ENCODE measurements at regions not wholly inside any gene's neighbourhood (a gene's known extent, or its start where the extent isn't known, plus 50 kb on each side); places are given as distances from the start of the nearest gene placed in this dataset.

DNA sequence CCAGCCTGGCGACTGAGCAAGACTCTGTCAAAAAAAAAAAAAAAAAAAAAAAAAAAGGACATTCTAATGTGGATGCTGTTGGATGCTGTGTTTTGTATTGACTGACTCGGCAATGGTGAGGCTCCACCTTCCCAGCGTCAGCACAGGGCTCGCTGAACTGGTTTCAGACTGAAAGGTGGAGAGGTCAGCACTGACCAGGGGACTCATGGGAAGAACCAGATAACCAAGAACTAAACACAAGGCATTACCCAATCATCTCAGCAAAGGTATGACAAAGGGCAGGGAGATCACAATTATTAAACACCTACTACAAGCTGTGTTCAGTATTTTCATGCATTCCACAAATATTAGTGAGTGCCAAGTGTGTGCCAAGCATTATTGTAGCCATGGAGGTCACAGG is 103.2 kb downstream of the LRATD1 start:
- no peaks in the 10 kb centered on the region for H3K27me3 Mint-ChIP-seq (ENCODE audit: unreplicated experiment)
- H3K36me3 Mint-ChIP-seq (ENCODE audit: low read depth, unreplicated experiment), result no peaks in the 10 kb centered on the region
- TF ChIP-seq, protein P1, sequence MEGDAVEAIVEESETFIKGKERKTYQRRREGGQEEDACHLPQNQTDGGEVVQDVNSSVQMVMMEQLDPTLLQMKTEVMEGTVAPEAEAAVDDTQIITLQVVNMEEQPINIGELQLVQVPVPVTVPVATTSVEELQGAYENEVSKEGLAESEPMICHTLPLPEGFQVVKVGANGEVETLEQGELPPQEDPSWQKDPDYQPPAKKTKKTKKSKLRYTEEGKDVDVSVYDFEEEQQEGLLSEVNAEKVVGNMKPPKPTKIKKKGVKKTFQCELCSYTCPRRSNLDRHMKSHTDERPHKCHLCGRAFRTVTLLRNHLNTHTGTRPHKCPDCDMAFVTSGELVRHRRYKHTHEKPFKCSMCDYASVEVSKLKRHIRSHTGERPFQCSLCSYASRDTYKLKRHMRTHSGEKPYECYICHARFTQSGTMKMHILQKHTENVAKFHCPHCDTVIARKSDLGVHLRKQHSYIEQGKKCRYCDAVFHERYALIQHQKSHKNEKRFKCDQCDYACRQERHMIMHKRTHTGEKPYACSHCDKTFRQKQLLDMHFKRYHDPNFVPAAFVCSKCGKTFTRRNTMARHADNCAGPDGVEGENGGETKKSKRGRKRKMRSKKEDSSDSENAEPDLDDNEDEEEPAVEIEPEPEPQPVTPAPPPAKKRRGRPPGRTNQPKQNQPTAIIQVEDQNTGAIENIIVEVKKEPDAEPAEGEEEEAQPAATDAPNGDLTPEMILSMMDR (IDR thresholded peaks at IDR 0.05; ENCODE audit: unreplicated experiment), result no peak
- no peak overlapping the region for H3K4me3 Mint-ChIP-seq (ENCODE audit: unreplicated experiment)
- no peaks in the 10 kb centered on the region for H3K4me1 Mint-ChIP-seq (ENCODE audit: unreplicated experiment)
- no peak for DNase-seq (ENCODE audit: low spot score)
- H3K27ac Mint-ChIP-seq (ENCODE audit: unreplicated experiment), result no peak overlapping the region
- H3K9me3 Mint-ChIP-seq (ENCODE audit: unreplicated experiment), result no peaks in the 10 kb centered on the region

DNA sequence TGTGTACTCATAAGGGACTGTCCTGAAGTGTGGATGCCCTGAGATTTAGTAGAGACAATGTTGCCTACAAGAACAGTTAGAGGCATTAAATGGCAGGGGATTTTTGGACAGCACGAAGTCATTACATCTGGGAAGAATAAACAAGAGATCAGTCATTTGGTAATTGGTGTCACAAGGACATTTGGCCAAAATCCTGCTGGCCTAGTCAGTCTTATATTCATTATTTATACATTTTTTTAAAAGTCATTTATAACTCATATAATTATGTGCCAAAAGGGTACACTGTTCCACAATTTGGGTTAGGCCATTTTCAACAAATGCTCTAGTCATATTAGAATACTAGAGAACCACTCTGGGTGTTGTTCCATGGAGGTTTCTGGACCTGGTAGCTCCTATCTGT is 104.7 kb downstream of the LRATD1 start:
- Mint-ChIP-seq H3K27me3 (ENCODE audit: unreplicated experiment) (no peaks in the 10 kb centered on the region), H3K4me3 (ENCODE audit: unreplicated experiment) (no peak overlapping the region), H3K4me1 (ENCODE audit: unreplicated experiment) (no peaks in the 10 kb centered on the region), H3K9me3 (ENCODE audit: unreplicated experiment) (no peaks in the 10 kb centered on the region), H3K36me3 (ENCODE audit: low read depth, unreplicated experiment) (no peaks in the 10 kb centered on the region), H3K27ac (ENCODE audit: unreplicated experiment) (no peak overlapping the region)
- DNase-seq (ENCODE audit: low spot score), result no peak
- TF ChIP-seq, protein P1 (IDR thresholded peaks at IDR 0.05; ENCODE audit: unreplicated experiment), result no peak

DNA sequence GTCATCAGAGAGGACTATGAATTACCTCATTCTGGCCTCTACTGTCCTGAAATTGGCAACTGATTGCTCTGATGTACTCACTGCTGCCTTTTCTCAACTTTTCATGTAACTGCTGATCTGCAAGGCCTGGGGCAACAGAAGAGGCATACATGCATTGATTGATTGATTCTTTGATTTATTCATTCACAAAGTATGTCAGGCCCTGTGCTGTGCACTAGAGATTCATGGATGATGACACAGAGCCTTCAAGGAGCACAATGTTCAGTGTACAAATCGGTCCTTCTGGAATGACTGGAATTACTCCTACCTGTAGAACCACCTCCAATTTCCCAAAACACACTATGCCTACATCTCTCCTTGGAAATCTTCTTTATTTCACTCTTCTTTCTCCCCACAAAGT is 111.3 kb downstream of the LRATD1 start:
- H3K36me3 Mint-ChIP-seq (ENCODE audit: low read depth, unreplicated experiment), result no peaks in the 10 kb centered on the region
- no peaks in the 10 kb centered on the region for H3K4me1 Mint-ChIP-seq (ENCODE audit: unreplicated experiment)
- no peaks in the 10 kb centered on the region for H3K9me3 Mint-ChIP-seq (ENCODE audit: unreplicated experiment)

DNA sequence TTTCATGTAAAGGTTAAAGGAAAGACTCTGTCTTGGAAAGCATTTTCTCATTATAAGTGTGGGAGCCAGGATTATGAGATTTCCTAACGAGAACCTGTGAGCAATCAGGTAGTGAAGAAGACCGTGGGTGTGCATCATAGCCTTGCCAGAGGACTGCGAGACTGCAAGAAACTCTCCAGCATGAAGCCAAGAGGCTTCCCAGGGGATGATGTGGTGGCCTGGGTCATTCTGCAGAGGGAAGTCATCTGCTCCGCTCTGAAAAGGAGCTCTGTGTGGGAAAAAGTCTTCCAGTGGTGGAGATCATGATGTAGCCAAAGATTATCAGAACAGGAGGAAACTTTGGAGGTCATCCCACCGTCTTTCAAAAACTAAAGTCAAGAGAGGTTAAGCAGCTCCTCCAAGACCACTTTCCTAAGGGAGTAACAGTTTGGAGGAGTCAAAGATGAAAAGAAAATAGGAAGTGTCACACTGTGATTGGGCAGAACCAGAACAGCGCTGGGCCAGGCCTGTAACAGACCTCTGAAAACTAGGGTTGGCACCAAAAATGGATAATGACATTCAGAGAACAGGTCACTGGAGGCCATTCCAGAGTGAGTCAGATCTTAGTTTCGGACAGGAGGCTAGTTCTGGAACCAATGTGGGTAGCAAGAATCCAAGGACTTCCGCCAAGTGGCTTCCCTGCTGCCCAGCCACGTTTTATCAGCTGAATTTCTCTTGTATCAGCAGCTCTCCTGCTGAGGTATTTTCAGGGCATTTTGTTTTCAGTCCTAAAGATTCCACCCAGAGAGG is 113.0 kb downstream of the LRATD1 start:
- TF ChIP-seq, protein P1 (IDR thresholded peaks at IDR 0.05; ENCODE audit: unreplicated experiment), result no peak
- DNase-seq (ENCODE audit: low spot score), result no peak
- Mint-ChIP-seq H3K4me3 (ENCODE audit: unreplicated experiment) (no peak overlapping the region), H3K9me3 (ENCODE audit: unreplicated experiment) (no peaks in the 10 kb centered on the region), H3K36me3 (ENCODE audit: low read depth, unreplicated experiment) (no peaks in the 10 kb centered on the region), H3K27ac (ENCODE audit: unreplicated experiment) (no peak overlapping the region), H3K27me3 (ENCODE audit: unreplicated experiment) (no peaks in the 10 kb centered on the region), H3K4me1 (ENCODE audit: unreplicated experiment) (no peaks in the 10 kb centered on the region)

More for the DNA sequence above, 111.3 kb downstream of the LRATD1 start:
- H3K27ac Mint-ChIP-seq (ENCODE audit: unreplicated experiment), result no peak overlapping the region
- H3K27me3 Mint-ChIP-seq (ENCODE audit: unreplicated experiment), result no peaks in the 10 kb centered on the region
- DNase-seq (ENCODE audit: low spot score), result no peak
- TF ChIP-seq, protein P1 (IDR thresholded peaks at IDR 0.05; ENCODE audit: unreplicated experiment), result no peak
- no peak overlapping the region for H3K4me3 Mint-ChIP-seq (ENCODE audit: unreplicated experiment)

DNA sequence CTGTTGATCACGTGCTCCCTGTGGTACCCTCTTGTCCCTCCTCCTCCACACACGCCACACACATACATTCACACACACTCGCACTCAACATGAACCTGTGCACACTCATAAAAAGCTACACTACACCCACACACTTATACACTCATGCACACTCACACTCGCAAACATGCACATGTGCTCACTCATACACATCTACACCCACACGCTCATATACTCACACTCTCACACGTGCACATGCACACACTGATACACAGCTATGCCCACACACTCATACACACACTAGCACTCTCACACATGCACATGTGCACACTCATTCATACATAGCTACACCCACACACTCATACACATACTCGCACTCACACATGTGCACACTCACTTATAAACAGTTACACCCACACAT is 113.6 kb downstream of the LRATD1 start:
- no peaks in the 10 kb centered on the region for H3K9me3 Mint-ChIP-seq (ENCODE audit: unreplicated experiment)
- H3K27me3 Mint-ChIP-seq (ENCODE audit: unreplicated experiment), result no peaks in the 10 kb centered on the region
- TF ChIP-seq, protein P1 (IDR thresholded peaks at IDR 0.05; ENCODE audit: unreplicated experiment), result no peak
- no peak overlapping the region for H3K27ac Mint-ChIP-seq (ENCODE audit: unreplicated experiment)
- H3K36me3 Mint-ChIP-seq (ENCODE audit: low read depth, unreplicated experiment), result no peaks in the 10 kb centered on the region
- DNase-seq (ENCODE audit: low spot score), result no peak
- H3K4me3 Mint-ChIP-seq (ENCODE audit: unreplicated experiment), result no peak overlapping the region
- no peaks in the 10 kb centered on the region for H3K4me1 Mint-ChIP-seq (ENCODE audit: unreplicated experiment)

Data from endothelial cell (in vitro differentiated cells).